ENCODE measurements at regions not wholly inside any gene's neighbourhood (a gene's known extent, or its start where the extent isn't known, plus 50 kb on each side); places are given as distances from the start of the nearest gene placed in this dataset.
A peak's percentile ranks its signal among the peaks of the same experiment; 100 is the strongest.

DNA sequence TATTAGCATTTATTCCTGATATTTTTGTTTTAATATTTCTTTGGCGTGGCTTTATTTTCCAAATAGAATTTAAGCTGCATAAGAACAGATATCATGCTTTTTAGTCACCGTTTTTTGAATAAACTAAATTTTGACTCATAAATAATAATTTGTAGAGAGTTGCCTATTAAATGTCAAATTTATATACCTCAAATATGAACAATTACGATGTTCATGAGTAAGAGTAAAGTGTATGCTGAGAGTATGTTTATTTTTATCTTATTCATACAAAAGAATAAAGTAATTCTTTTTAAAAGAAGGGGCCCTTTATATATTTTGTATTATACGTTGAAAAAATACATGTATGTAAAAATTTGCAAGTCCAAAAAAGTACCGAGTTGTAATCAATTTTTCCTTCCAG is 126.5 kb upstream of the NRIP1 start:
- no peak overlapping the region for H3K27ac ChIP-seq
- no peaks in the 10 kb centered on the region for H3K27me3 ChIP-seq
- intact Hi-C loops (cut with DNase I) = no loop called here
- H3K9me3 ChIP-seq = no peaks in the 10 kb centered on the region
- no peaks in the 10 kb centered on the region for H3K4me1 ChIP-seq
- DNase-seq (ENCODE audit: extremely low spot score in 2 of 2) = no peak
- H3K36me3 ChIP-seq = no peaks in the 10 kb centered on the region
- TF ChIP-seq, protein P1, sequence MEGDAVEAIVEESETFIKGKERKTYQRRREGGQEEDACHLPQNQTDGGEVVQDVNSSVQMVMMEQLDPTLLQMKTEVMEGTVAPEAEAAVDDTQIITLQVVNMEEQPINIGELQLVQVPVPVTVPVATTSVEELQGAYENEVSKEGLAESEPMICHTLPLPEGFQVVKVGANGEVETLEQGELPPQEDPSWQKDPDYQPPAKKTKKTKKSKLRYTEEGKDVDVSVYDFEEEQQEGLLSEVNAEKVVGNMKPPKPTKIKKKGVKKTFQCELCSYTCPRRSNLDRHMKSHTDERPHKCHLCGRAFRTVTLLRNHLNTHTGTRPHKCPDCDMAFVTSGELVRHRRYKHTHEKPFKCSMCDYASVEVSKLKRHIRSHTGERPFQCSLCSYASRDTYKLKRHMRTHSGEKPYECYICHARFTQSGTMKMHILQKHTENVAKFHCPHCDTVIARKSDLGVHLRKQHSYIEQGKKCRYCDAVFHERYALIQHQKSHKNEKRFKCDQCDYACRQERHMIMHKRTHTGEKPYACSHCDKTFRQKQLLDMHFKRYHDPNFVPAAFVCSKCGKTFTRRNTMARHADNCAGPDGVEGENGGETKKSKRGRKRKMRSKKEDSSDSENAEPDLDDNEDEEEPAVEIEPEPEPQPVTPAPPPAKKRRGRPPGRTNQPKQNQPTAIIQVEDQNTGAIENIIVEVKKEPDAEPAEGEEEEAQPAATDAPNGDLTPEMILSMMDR (IDR thresholded peaks at IDR 0.05) = no peak
- TF ChIP-seq POLR2AphosphoS5 (IDR thresholded peaks at IDR 0.05; ENCODE audit: insufficient read depth in 1 of 2, low read depth in 1 of 2) (no peak), POLR2A (IDR thresholded peaks at IDR 0.05) (no peak)
- no peak overlapping the region for H3K4me3 ChIP-seq

DNA sequence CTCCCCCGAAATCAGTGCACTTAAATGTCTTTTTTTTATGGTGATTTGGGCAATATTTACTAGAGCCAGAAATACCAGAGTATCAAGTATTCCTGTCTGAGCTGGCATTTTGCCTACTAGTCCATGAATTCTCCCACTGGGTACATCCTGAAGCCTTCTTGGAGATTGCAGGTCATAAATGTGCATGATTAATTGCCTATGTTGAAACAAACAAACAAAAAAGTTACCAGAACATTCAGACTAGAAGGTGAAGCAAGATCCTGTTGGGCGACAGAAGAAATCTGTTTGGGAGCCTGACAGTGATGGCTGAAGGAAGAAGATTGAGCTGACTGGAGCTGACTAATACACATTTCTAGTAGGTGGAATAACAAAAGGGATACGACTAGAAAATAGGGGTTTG is 127.4 kb upstream of the NRIP1 start:
- TF ChIP-seq POLR2AphosphoS5 (IDR thresholded peaks at IDR 0.05; ENCODE audit: insufficient read depth in 1 of 2, low read depth in 1 of 2) (peak; percentile 38 to 91), POLR2A (IDR thresholded peaks at IDR 0.05) (no peak)
- Histone ChIP-seq H3K4me1 (no peaks in the 10 kb centered on the region), H3K9me3 (no peaks in the 10 kb centered on the region), H3K36me3 (no peaks in the 10 kb centered on the region), H3K27me3 (no peaks in the 10 kb centered on the region), H3K27ac (no peak overlapping the region), H3K4me3 (no peak overlapping the region)
- intact Hi-C loops (cut with DNase I) = no loop called here
- no peak for DNase-seq (ENCODE audit: extremely low spot score in 2 of 2)

DNA sequence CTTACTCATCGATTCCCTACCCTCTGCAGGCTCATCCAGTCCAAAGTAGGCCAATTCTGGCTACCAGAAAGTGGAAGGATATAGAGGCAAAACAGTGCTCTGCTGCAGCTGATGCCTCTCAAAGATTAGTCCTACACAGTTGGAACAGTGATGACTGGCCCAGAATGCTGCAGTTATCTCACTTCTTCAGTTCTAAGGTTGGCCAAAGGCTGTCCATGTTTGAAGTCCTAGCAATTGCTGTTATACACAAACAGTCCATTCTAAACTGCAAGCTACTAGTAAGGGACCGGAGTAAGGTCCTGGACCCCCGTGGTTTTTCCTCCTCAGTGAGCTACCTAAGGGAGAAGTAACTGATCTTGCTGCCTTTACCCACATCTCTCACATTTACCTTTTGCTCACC is 129.1 kb upstream of the NRIP1 start:
- intact Hi-C loops (cut with DNase I) = no loop called here
- Histone ChIP-seq H3K27ac (no peak overlapping the region), H3K36me3 (no peaks in the 10 kb centered on the region), H3K4me3 (no peak overlapping the region), H3K9me3 (no peaks in the 10 kb centered on the region), H3K27me3 (no peaks in the 10 kb centered on the region), H3K4me1 (no peaks in the 10 kb centered on the region)
- no peak for DNase-seq (ENCODE audit: extremely low spot score in 2 of 2)
- no peak for TF ChIP-seq POLR2AphosphoS5 (IDR thresholded peaks at IDR 0.05; ENCODE audit: insufficient read depth in 1 of 2, low read depth in 1 of 2)
- TF ChIP-seq POLR2A (IDR thresholded peaks at IDR 0.05) = no peak
- TF ChIP-seq, protein P1 (IDR thresholded peaks at IDR 0.05) = no peak

DNA sequence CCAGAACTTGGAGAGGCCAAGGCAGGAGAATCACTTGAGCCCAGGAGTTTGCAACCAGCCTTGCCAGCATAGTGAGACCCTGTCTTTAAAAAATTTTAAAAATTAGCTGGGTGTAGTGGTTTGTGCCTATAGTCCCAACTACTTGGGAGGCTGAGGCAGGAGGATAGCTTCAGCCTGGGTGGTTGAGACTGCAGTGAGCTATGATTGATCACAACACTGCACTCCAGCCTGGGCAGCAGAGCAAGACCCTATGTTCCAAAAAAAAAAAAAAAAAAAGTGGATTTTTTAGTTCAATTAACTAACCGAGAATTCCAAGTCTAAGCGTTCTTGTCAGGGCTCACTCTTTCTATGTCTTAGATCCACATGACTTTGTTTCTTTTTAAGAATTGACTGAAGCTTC is 130.3 kb upstream of the NRIP1 start:
- Histone ChIP-seq H3K27me3 (no peaks in the 10 kb centered on the region), H3K9me3 (no peaks in the 10 kb centered on the region), H3K4me3 (no peak overlapping the region), H3K36me3 (no peaks in the 10 kb centered on the region), H3K27ac (no peak overlapping the region), H3K4me1 (no peaks in the 10 kb centered on the region)
- DNase-seq (ENCODE audit: extremely low spot score in 2 of 2) = no peak
- TF ChIP-seq POLR2AphosphoS5 (IDR thresholded peaks at IDR 0.05; ENCODE audit: insufficient read depth in 1 of 2, low read depth in 1 of 2) = no peak
- TF ChIP-seq, protein P1 (IDR thresholded peaks at IDR 0.05) = no peak
- no peak for TF ChIP-seq POLR2A (IDR thresholded peaks at IDR 0.05)
- intact Hi-C loops (cut with DNase I) = no loop called here

DNA sequence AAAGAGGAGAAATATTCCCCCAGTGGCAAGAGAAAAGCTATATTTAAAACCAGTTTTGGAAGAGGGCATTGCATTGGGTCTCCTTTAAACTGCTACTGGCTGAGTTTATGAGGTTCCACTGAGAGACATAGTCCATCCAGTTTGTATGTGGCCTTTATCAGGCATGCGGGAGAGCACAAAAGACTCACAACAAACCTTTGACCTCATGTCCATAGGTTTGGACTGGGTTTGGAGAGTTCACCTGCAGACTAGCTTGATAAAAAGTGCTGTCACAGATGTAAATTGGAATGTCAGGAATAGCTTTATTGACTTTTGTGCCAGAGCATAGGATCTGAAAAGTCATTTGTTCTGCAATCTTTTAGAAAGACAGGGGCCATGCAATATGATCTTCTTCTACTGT is 131.0 kb upstream of the NRIP1 start:
- Histone ChIP-seq H3K36me3 (no peaks in the 10 kb centered on the region), H3K4me3 (no peak overlapping the region), H3K27ac (no peak overlapping the region), H3K27me3 (no peaks in the 10 kb centered on the region), H3K9me3 (no peaks in the 10 kb centered on the region), H3K4me1 (no peaks in the 10 kb centered on the region)
- no peak for DNase-seq (ENCODE audit: extremely low spot score in 2 of 2)
- intact Hi-C loops (cut with DNase I) = no loop called here
- TF ChIP-seq POLR2AphosphoS5 (IDR thresholded peaks at IDR 0.05; ENCODE audit: insufficient read depth in 1 of 2, low read depth in 1 of 2) (no peak), POLR2A (IDR thresholded peaks at IDR 0.05) (no peak)
- TF ChIP-seq, protein P1 (IDR thresholded peaks at IDR 0.05) = no peak

DNA sequence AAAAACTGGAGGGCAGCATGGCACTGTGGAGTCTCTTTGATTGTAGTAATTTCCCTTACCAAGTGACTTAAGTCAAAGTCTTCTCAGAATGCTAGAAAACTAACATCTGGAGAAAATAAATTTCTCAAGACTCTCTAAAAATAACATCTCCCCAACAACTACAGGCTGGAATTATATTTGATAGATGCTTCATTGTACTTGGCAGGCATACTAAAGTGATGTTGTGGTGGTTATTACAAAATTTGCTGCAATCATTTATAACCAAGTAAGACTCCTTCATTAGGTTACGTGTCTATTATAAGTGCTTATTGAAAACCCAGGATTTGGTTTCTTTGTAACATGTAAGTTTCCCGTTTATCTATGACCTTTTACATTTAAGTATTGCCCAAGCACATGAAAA is 132.9 kb upstream of the NRIP1 start:
- DNase-seq (ENCODE audit: extremely low spot score in 2 of 2) = no peak
- Histone ChIP-seq H3K27me3 (no peaks in the 10 kb centered on the region), H3K4me3 (no peak overlapping the region), H3K27ac (peak overlapping the region; percentile 10), H3K9me3 (no peaks in the 10 kb centered on the region), H3K36me3 (no peaks in the 10 kb centered on the region), H3K4me1 (no peaks in the 10 kb centered on the region)
- intact Hi-C loops (cut with DNase I) = no loop called here
- TF ChIP-seq, protein P1 (IDR thresholded peaks at IDR 0.05) = no peak
- TF ChIP-seq POLR2A (IDR thresholded peaks at IDR 0.05) = no peak
- TF ChIP-seq POLR2AphosphoS5 (IDR thresholded peaks at IDR 0.05; ENCODE audit: insufficient read depth in 1 of 2, low read depth in 1 of 2) = no peak

All from vagina (tissue), 2 donors.